Gastroesophageal sphincter (tissue), 4 donors: ENCODE measurements at regions not wholly inside any gene's neighbourhood (a gene's known extent, or its start where the extent isn't known, plus 50 kb on each side); places are given as distances from the start of the nearest gene placed in this dataset.
"Not testable (repeated sequence)": the region's sequence is repeated elsewhere in the genome, so short reads cannot be mapped to it uniquely, and the experiment has no call there.

Experiments
- ATAC-seq: fragments of 150-250 bp; one replicate; pipeline ENCODE4 v1.9.1; 2016; ENCODE audit warnings: mild to moderate bottlenecking, moderate library complexity
- H3K27ac ChIP-seq, 4 donors: fragments of 200-600 bp; sonication (generic) in 3 of 4; 1 replicate in 3 of 4; 2 replicates in 1 of 4; pipeline ENCODE4 v1.5.1; 2016 to 2019
- H3K27me3 ChIP-seq: fragments of 200-600 bp; sonication (generic); one replicate; pipeline ENCODE4 v1.5.1; 2019
- H3K36me3 ChIP-seq, 2 donors: fragments of 200-600 bp; sonication (generic); one replicate each; pipeline ENCODE4 v1.5.1; 2019; ENCODE audit warnings: control low read depth in 1 of 2
- H3K4me1 ChIP-seq, 3 donors: fragments of 200-600 bp; sonication (generic); 1 replicate in 2 of 3; 2 replicates in 1 of 3; pipeline ENCODE4 v1.5.1; 2016 to 2019; ENCODE audit warnings: control low read depth in 2 of 3
- H3K4me3 ChIP-seq, 2 donors: fragments of 200-600 bp; sonication (generic); one replicate each; pipeline ENCODE4 v1.5.1; 2019; ENCODE audit warnings: mild to moderate bottlenecking in 1 of 2, moderate library complexity in 1 of 2
- H3K9me3 ChIP-seq, 3 donors: fragments of 200-600 bp; sonication (generic); one replicate each; pipeline ENCODE4 v1.5.1; 2017 to 2019; ENCODE audit warnings: control low read depth in 2 of 3
- CTCF ChIP-seq, 4 experiments: fragments of 200-600 bp in 2 of 4; fragments of 450-650 bp in 2 of 4; sonication (generic) in 1 of 4; IDR thresholded peaks; one replicate each; pipeline ENCODE4 v1.5.1; 2017 to 2019; ENCODE audit warnings: antibody characterized with exemption in 4 of 4, mild to moderate bottlenecking in 2 of 4, moderate library complexity in 2 of 4
- EP300 ChIP-seq: sonication (generic); formaldehyde crosslinking; IDR thresholded peaks from one replicate; pipeline ENCODE4 v1.6.1; 2017; ENCODE audit warnings: antibody characterized with exemption, mild to moderate bottlenecking
- POLR2A ChIP-seq, 2 donors: fragments of 450-650 bp; IDR thresholded peaks; one replicate each; pipeline ENCODE4 v1.6.1; 2017; ENCODE audit warnings: antibody characterized with exemption in 2 of 2, mild to moderate bottlenecking in 2 of 2, moderate library complexity in 1 of 2
- POLR2AphosphoS5 ChIP-seq: sonication (generic); formaldehyde crosslinking; IDR thresholded peaks from one replicate; pipeline ENCODE4 v1.6.1; 2017; ENCODE audit warnings: antibody characterized with exemption
- WGBS, 2 donors: methylation state at CpG; one replicate each; pipeline ENCODE4 v1.1.5; 2018; ENCODE audit warnings: low coverage in 1 of 2; 5-methylcytosine and 5-hydroxymethylcytosine counted together

- no peaks in the 10 kb centered on the region for H3K9me3 ChIP-seq
- H3K27me3 ChIP-seq, result peaks cover 22% of the 10 kb centered on the region
- WGBS, 2 donors, result 76 to 84% methylated on average over 3 of the region's 3 CpGs
- no peak overlapping the region for H3K4me3 ChIP-seq
- peaks cover 0 to 11% (median 0%) of the 10 kb centered on the region in 3 donors for H3K4me1 ChIP-seq
- H3K27ac ChIP-seq, result no peak overlapping the region
- H3K36me3 ChIP-seq, result no peaks in the 10 kb centered on the region
- TF ChIP-seq EP300, result no peak
- no peak for TF ChIP-seq POLR2A (IDR thresholded peaks at IDR 0.05)
- TF ChIP-seq CTCF (IDR thresholded peaks at IDR 0.05), result no peak
- TF ChIP-seq POLR2AphosphoS5, result no peak
- no peak for ATAC-seq
Observed at GRCh38 chr15:68495981-68496705, 64.2 kb upstream of the ITGA11 start.

GRCh38 chr15:68496751-68497150 is 64.8 kb upstream of the ITGA11 start:
- Histone ChIP-seq H3K4me1 (peaks cover 0 to 14% (median 0%) of the 10 kb centered on the region in 3 donors), H3K27me3 (peaks cover 16% of the 10 kb centered on the region)
- not testable (repeated sequence) for ATAC-seq, H3K27ac ChIP-seq, H3K36me3 ChIP-seq, H3K9me3 ChIP-seq, H3K4me3 ChIP-seq
- WGBS, 2 donors, result 80 to 90% methylated on average over 2 to 3 of the region's 3 CpGs

- no peak for ATAC-seq
- Histone ChIP-seq H3K9me3 (no peaks in the 10 kb centered on the region), H3K4me3 (no peak overlapping the region), H3K27me3 (peaks cover 10% of the 10 kb centered on the region), H3K36me3 (no peaks in the 10 kb centered on the region), H3K4me1 (peaks cover 0 to 14% (median 0%) of the 10 kb centered on the region in 3 donors), H3K27ac (no peak overlapping the region)
- 69% methylated on average over 3 of the region's 5 CpGs; no CpG with 5 or more reads in 1 of the 2 donors for WGBS, 2 donors
- no peak for TF ChIP-seq POLR2A (IDR thresholded peaks at IDR 0.05)
- TF ChIP-seq CTCF (IDR thresholded peaks at IDR 0.05), result no peak
- TF ChIP-seq EP300, result no peak
- no peak for TF ChIP-seq POLR2AphosphoS5
Observed at GRCh38 chr15:68497206-68497910, 65.4 kb upstream of the ITGA11 start.

GRCh38 chr15:68498076-68498475 is 66.1 kb upstream of the ITGA11 start:
- Histone ChIP-seq H3K36me3 (no peaks in the 10 kb centered on the region), H3K4me3 (no peak overlapping the region)

More at GRCh38 chr15:68498076-68498475, 66.1 kb upstream of the ITGA11 start:
- Histone ChIP-seq H3K27ac (no peak overlapping the region), H3K9me3 (no peaks in the 10 kb centered on the region), H3K4me1 (peaks cover 0 to 14% (median 0%) of the 10 kb centered on the region in 3 donors), H3K27me3 (peaks cover 10% of the 10 kb centered on the region)
- 86 to 100% methylated on average over 1 to 2 of the region's 2 CpGs for WGBS, 2 donors
- ATAC-seq, result no peak
- TF ChIP-seq POLR2AphosphoS5, result no peak
- TF ChIP-seq EP300, result no peak
- no peak for TF ChIP-seq CTCF (IDR thresholded peaks at IDR 0.05)
- TF ChIP-seq POLR2A (IDR thresholded peaks at IDR 0.05), result no peak
